Endodermal cell (in vitro differentiated cells): ENCODE measurements at regions not wholly inside any gene's neighbourhood (a gene's known extent, or its start where the extent isn't known, plus 50 kb on each side); places are given as distances from the start of the nearest gene placed in this dataset.

Experiments used
- DNase-seq: peaks from one replicate; pipeline ENCODE4 v3.0.0-alpha.2; 2017
- H3K27ac ChIP-seq: 2 replicates; pipeline ENCODE4 v1.5.1; 2013; ENCODE audit warnings: mild to moderate bottlenecking, low read depth, low read length, moderate library complexity
- H3K27me3 ChIP-seq: 2 replicates; pipeline ENCODE4 v1.6.1; 2013; ENCODE audit warnings: mild to moderate bottlenecking, low read length, moderate library complexity; ENCODE audit not compliant: insufficient read depth, control insufficient read depth, poor library complexity, severe bottlenecking
- H3K36me3 ChIP-seq: 2 replicates; pipeline ENCODE4 v1.7.0; 2013; ENCODE audit warnings: mild to moderate bottlenecking, low read length, moderate library complexity; ENCODE audit not compliant: control insufficient read depth, insufficient read depth
- H3K4me1 ChIP-seq: one replicate; pipeline ENCODE4 v1.7.0; 2013; ENCODE audit warnings: low read length; ENCODE audit not compliant: control insufficient read depth, insufficient read depth
- H3K4me3 ChIP-seq: 2 replicates; pipeline ENCODE4 v1.5.1; 2013; ENCODE audit warnings: mild to moderate bottlenecking, low read length, moderate library complexity
- H3K9ac ChIP-seq: 2 replicates; pipeline ENCODE4 v1.6.1; 2013; ENCODE audit warnings: mild to moderate bottlenecking, low read length, moderate library complexity; ENCODE audit not compliant: poor library complexity, severe bottlenecking; ENCODE audit errors: extremely low read depth
- H3K9me3 ChIP-seq: 2 replicates; pipeline ENCODE4 v1.6.1; 2013; ENCODE audit warnings: mild to moderate bottlenecking, low read length, moderate library complexity; ENCODE audit not compliant: control insufficient read depth
- H3K27ac Mint-ChIP-seq: 2 replicates; pipeline ENCODE4 v1.8.0; 2020; ENCODE audit warnings: mixed read lengths
- H3K27me3 Mint-ChIP-seq: 2 replicates; pipeline ENCODE4 v1.8.0; 2021; ENCODE audit warnings: mild to moderate bottlenecking, mixed read lengths; ENCODE audit not compliant: insufficient read depth
- H3K36me3 Mint-ChIP-seq: 2 replicates; pipeline ENCODE4 v1.8.0; 2020; ENCODE audit warnings: low read depth, mixed read lengths
- H3K4me1 Mint-ChIP-seq: 2 replicates; pipeline ENCODE4 v1.8.0; 2020; ENCODE audit warnings: mixed read lengths
- H3K4me3 Mint-ChIP-seq: 2 replicates; pipeline ENCODE4 v1.8.0; 2020; ENCODE audit warnings: mild to moderate bottlenecking, moderate library complexity, mixed read lengths
- H3K9me3 Mint-ChIP-seq: 2 replicates; pipeline ENCODE4 v1.8.0; 2020; ENCODE audit warnings: mild to moderate bottlenecking, mixed read lengths
- CTCF ChIP-seq: fragments of 200-600 bp; sonication (generic); conservative IDR thresholded peaks from 2 replicates; pipeline ENCODE4 v1.5.0; 2021; ENCODE audit warnings: antibody characterized with exemption, mild to moderate bottlenecking
- WGBS, 2 experiments: methylation state at CpG; one replicate each; pipeline versions ENCODE4 v1.1.5 to v1.1.7; 2013; ENCODE audit warnings: missing lambda C conversion rate in 2 of 2, mixed read lengths in 1 of 2; ENCODE audit not compliant: insufficient coverage in 1 of 2, insufficient read length in 1 of 2; 5-methylcytosine and 5-hydroxymethylcytosine counted together

GRCh38 chr6:137759624-137760023 lies 107.4 kb upstream of the TNFAIP3 start:
- H3K9ac ChIP-seq: no peak overlapping the region
- no peak for TF ChIP-seq CTCF

GRCh38 chr6:137761072-137761471 lies 106.0 kb upstream of the TNFAIP3 start:
- no peak overlapping the region for H3K27ac Mint-ChIP-seq
- no peaks in the 10 kb centered on the region for H3K4me1 ChIP-seq
- H3K9ac ChIP-seq: no peak overlapping the region
- no peak overlapping the region for H3K4me3 ChIP-seq
- TF ChIP-seq CTCF: no peak
- H3K9me3 Mint-ChIP-seq: peaks cover 4% of the 10 kb centered on the region
- peaks cover 5% of the 10 kb centered on the region for H3K27me3 Mint-ChIP-seq
- 90 to 100% methylated on average over 1 of the region's 1 CpG for WGBS, 2 experiments
- H3K9me3 ChIP-seq: peaks cover 14% of the 10 kb centered on the region
- no peaks in the 10 kb centered on the region for H3K27me3 ChIP-seq
- no peak overlapping the region for H3K27ac ChIP-seq
- no peak overlapping the region for H3K4me3 Mint-ChIP-seq
- H3K36me3 Mint-ChIP-seq: peaks cover 1% of the 10 kb centered on the region
- H3K36me3 ChIP-seq: no peaks in the 10 kb centered on the region
- no peaks in the 10 kb centered on the region for H3K4me1 Mint-ChIP-seq
- no peak for DNase-seq

More at GRCh38 chr6:137759624-137760023, 107.4 kb upstream of the TNFAIP3 start:
- Histone ChIP-seq H3K27ac (no peak overlapping the region), H3K4me3 (no peak overlapping the region), H3K9me3 (peaks cover 14% of the 10 kb centered on the region), H3K4me1 (no peaks in the 10 kb centered on the region), H3K27me3 (no peaks in the 10 kb centered on the region), H3K36me3 (no peaks in the 10 kb centered on the region)
- Mint-ChIP-seq H3K27ac (no peak overlapping the region), H3K36me3 (peaks cover 1% of the 10 kb centered on the region), H3K9me3 (peaks cover 4% of the 10 kb centered on the region), H3K27me3 (peaks cover 9% of the 10 kb centered on the region), H3K4me3 (no peak overlapping the region), H3K4me1 (no peaks in the 10 kb centered on the region)
- DNase-seq: no peak
- 89% methylated on average over 1 of the region's 1 CpG for WGBS, 2 experiments

- Histone ChIP-seq H3K27ac (no peak overlapping the region), H3K27me3 (no peaks in the 10 kb centered on the region), H3K9ac (no peak overlapping the region), H3K9me3 (peaks cover 14% of the 10 kb centered on the region), H3K36me3 (no peaks in the 10 kb centered on the region), H3K4me1 (peaks cover 2% of the 10 kb centered on the region), H3K4me3 (peak overlapping the region; percentile 42)
- peaks cover 5% of the 10 kb centered on the region for H3K27me3 Mint-ChIP-seq
- H3K9me3 Mint-ChIP-seq: peaks cover 4% of the 10 kb centered on the region
- H3K4me1 Mint-ChIP-seq: peaks cover 1% of the 10 kb centered on the region
- 93 to 97% methylated on average over 2 of the region's 2 CpGs for whole genome bisulfite sequencing, 2 experiments
- H3K36me3 Mint-ChIP-seq: peaks cover 1% of the 10 kb centered on the region
- H3K27ac Mint-ChIP-seq: no peak overlapping the region
- TF ChIP-seq CTCF: no peak
- no peak overlapping the region for H3K4me3 Mint-ChIP-seq
- no peak for DNase-seq
Measured at GRCh38 chr6:137761487-137761886, 105.6 kb upstream of the TNFAIP3 start.
